ENCODE measurements at regions not wholly inside any gene's neighbourhood (a gene's known extent, or its start where the extent isn't known, plus 50 kb on each side); places are given as distances from the start of the nearest gene placed in this dataset.

GRCh38 chr12:67558775-67559174, 89.8 kb upstream of the DYRK2 start:
- TF ChIP-seq CTCF (IDR thresholded peaks at IDR 0.05), result no peak
- no peak for TF ChIP-seq POLR2A (IDR thresholded peaks at IDR 0.05)

All from testis (tissue), 2 donors.